Sigmoid colon (tissue), 6 donors: ENCODE measurements at regions not wholly inside any gene's neighbourhood (a gene's known extent, or its start where the extent isn't known, plus 50 kb on each side); places are given as distances from the start of the nearest gene placed in this dataset.

Experiments
- DNase-seq: peaks from one replicate; pipeline ENCODE4 v3.0.0-alpha.2; 2019
- H3K27ac ChIP-seq, 4 donors: fragments of 200-600 bp; sonication (generic); one replicate each; pipeline ENCODE4 v1.5.1; 2016 to 2019; ENCODE audit warnings: mild to moderate bottlenecking in 1 of 4
- H3K27me3 ChIP-seq, 3 donors: fragments of 200-600 bp; sonication (generic); one replicate each; pipeline ENCODE4 v1.5.1; 2019; ENCODE audit warnings: mild to moderate bottlenecking in 1 of 3
- H3K36me3 ChIP-seq, 4 donors: fragments of 200-600 bp; sonication (generic); one replicate each; pipeline ENCODE4 v1.5.1; 2016 to 2019
- H3K4me1 ChIP-seq, 4 donors: fragments of 200-600 bp; sonication (generic); one replicate each; pipeline ENCODE4 v1.5.1; 2017 to 2019
- H3K4me3 ChIP-seq, 4 donors: fragments of 200-600 bp; sonication (generic); one replicate each; pipeline ENCODE4 v1.5.1; 2017 to 2019; ENCODE audit warnings: mild to moderate bottlenecking in 2 of 4, moderate library complexity in 1 of 4
- H3K9me3 ChIP-seq, 4 donors: fragments of 200-600 bp in 3 of 4; sonication (generic) in 3 of 4; one replicate each; pipeline versions ENCODE4 v1.5.1 to v1.6.1; 2013 to 2019
- EP300 ChIP-seq, 4 donors: sonication (generic); formaldehyde crosslinking; IDR thresholded peaks; one replicate each; pipeline ENCODE4 v1.6.1; 2017; ENCODE audit warnings: antibody characterized with exemption in 4 of 4
- POLR2A ChIP-seq, 2 donors: fragments of 450-650 bp; IDR thresholded peaks; one replicate each; pipeline ENCODE4 v1.6.1; 2016; ENCODE audit warnings: antibody characterized with exemption in 2 of 2, mild to moderate bottlenecking in 2 of 2, moderate library complexity in 2 of 2
- POLR2AphosphoS5 ChIP-seq, 4 donors: sonication (generic); formaldehyde crosslinking; IDR thresholded peaks; one replicate each; pipeline ENCODE4 v1.6.1; 2017; ENCODE audit warnings: antibody characterized with exemption in 4 of 4
- WGBS, 2 donors: extraction: QIAGEN DNeasy Blood & Tissue Kit; methylation state at CpG; one replicate each; pipeline ENCODE4 v1.1.7; 2013; 5-methylcytosine and 5-hydroxymethylcytosine counted together
- intact Hi-C: fragments of 100-400 bp; cut with DNase I; formaldehyde crosslinking; loops from one replicate; pipeline ENCODE4 v1.15.1; 2023
- TF ChIP-seq, protein P1 (sequence below), 4 experiments: fragments of 450-650 bp in 3 of 4; fragments of 200-600 bp in 1 of 4; IDR thresholded peaks; one replicate each; pipeline ENCODE4 v1.5.1; 2016 to 2019; ENCODE audit warnings: antibody characterized with exemption in 4 of 4, mild to moderate bottlenecking in 3 of 4, moderate library complexity in 2 of 4
- donor health status: healthy with polysubstance abuse.
- donor health status: healthy.

- H3K27me3 ChIP-seq = no peaks in the 10 kb centered on the region
- WGBS, 2 donors = 80 to 84% methylated on average over 2 of the region's 2 CpGs
- no peak for DNase-seq
- no peaks in the 10 kb centered on the region for H3K9me3 ChIP-seq
- intact Hi-C loops = no loop called here
- TF ChIP-seq POLR2AphosphoS5 (IDR thresholded peaks at IDR 0.05) (no peak), POLR2A (IDR thresholded peaks at IDR 0.05) (no peak), EP300 (IDR thresholded peaks at IDR 0.05) (no peak)
- TF ChIP-seq, protein P1, sequence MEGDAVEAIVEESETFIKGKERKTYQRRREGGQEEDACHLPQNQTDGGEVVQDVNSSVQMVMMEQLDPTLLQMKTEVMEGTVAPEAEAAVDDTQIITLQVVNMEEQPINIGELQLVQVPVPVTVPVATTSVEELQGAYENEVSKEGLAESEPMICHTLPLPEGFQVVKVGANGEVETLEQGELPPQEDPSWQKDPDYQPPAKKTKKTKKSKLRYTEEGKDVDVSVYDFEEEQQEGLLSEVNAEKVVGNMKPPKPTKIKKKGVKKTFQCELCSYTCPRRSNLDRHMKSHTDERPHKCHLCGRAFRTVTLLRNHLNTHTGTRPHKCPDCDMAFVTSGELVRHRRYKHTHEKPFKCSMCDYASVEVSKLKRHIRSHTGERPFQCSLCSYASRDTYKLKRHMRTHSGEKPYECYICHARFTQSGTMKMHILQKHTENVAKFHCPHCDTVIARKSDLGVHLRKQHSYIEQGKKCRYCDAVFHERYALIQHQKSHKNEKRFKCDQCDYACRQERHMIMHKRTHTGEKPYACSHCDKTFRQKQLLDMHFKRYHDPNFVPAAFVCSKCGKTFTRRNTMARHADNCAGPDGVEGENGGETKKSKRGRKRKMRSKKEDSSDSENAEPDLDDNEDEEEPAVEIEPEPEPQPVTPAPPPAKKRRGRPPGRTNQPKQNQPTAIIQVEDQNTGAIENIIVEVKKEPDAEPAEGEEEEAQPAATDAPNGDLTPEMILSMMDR (IDR thresholded peaks at IDR 0.05) = no peak
- no peaks in the 10 kb centered on the region for H3K4me1 ChIP-seq
- H3K27ac ChIP-seq = no peak overlapping the region
- H3K36me3 ChIP-seq = no peaks in the 10 kb centered on the region
- no peak overlapping the region for H3K4me3 ChIP-seq
These were observed 52.8 kb upstream of the ZNF536 start for GRCh38 chr19:30319411-30319810.

- no peak overlapping the region for H3K4me3 ChIP-seq
- intact Hi-C loops = no loop called here
- TF ChIP-seq, protein P1 (IDR thresholded peaks at IDR 0.05) = no peak
- TF ChIP-seq EP300 (IDR thresholded peaks at IDR 0.05) (no peak), POLR2AphosphoS5 (IDR thresholded peaks at IDR 0.05) (no peak), POLR2A (IDR thresholded peaks at IDR 0.05) (no peak)
- no peak overlapping the region for H3K27ac ChIP-seq
- H3K27me3 ChIP-seq = no peaks in the 10 kb centered on the region
- no peaks in the 10 kb centered on the region for H3K9me3 ChIP-seq
- no peaks in the 10 kb centered on the region for H3K4me1 ChIP-seq
- no peak for DNase-seq
- no peaks in the 10 kb centered on the region for H3K36me3 ChIP-seq
These were observed 52.3 kb upstream of the ZNF536 start for GRCh38 chr19:30319876-30320275.

DNA sequence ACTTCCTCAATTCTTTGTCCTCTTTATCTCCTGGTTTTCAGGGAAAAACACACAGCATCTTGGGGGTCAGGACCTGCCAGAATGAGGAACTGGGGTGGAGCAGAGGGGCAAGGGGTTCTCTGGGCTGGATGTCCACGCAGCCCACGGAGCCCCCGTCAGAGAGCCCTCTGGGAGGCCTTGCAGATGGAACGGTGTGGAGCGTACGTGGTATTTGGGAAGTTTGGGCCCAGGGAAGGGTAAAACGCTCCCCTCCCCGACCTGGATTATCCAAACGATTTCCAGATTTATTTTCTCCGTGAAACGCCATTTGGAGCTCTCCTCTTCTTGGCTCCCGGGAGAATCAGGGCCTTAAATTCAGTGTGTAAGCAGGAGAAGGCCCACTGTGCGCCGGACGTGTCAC lies 51.7 kb upstream of the ZNF536 start:
- no peak for DNase-seq
- no peaks in the 10 kb centered on the region for H3K27me3 ChIP-seq
- no peaks in the 10 kb centered on the region for H3K4me1 ChIP-seq
- H3K4me3 ChIP-seq = no peak overlapping the region
- no peaks in the 10 kb centered on the region for H3K9me3 ChIP-seq
- no peak for TF ChIP-seq POLR2A (IDR thresholded peaks at IDR 0.05)
- TF ChIP-seq EP300 (IDR thresholded peaks at IDR 0.05) = no peak
- intact Hi-C loops = no loop called here
- no peak overlapping the region for H3K27ac ChIP-seq
- H3K36me3 ChIP-seq = no peaks in the 10 kb centered on the region
- 81 to 84% methylated on average over 15 of the region's 15 CpGs for WGBS, 2 donors

GRCh38 chr19:30320916-30321315 lies 51.3 kb upstream of the ZNF536 start:
- TF ChIP-seq EP300 (IDR thresholded peaks at IDR 0.05) = no peak
- no peak for TF ChIP-seq POLR2AphosphoS5 (IDR thresholded peaks at IDR 0.05)
- TF ChIP-seq, protein P1 (IDR thresholded peaks at IDR 0.05) = no peak
- no peak for TF ChIP-seq POLR2A (IDR thresholded peaks at IDR 0.05)
- DNase-seq = no peak
- H3K9me3 ChIP-seq = no peaks in the 10 kb centered on the region
- H3K4me3 ChIP-seq = no peak overlapping the region
- WGBS, 2 donors = 82 to 84% methylated on average over 11 of the region's 11 CpGs
- H3K36me3 ChIP-seq = no peaks in the 10 kb centered on the region
- no peaks in the 10 kb centered on the region for H3K4me1 ChIP-seq
- H3K27me3 ChIP-seq = no peaks in the 10 kb centered on the region
- intact Hi-C loops = no loop called here
- no peak overlapping the region for H3K27ac ChIP-seq
